Brain microvascular endothelial cell (primary cell): ENCODE measurements at regions not wholly inside any gene's neighbourhood (a gene's known extent, or its start where the extent isn't known, plus 50 kb on each side); places are given as distances from the start of the nearest gene placed in this dataset.

ENCODE experiments used
- DNase-seq: peaks from one replicate; pipeline ENCODE4 v3.0.0-alpha.2; 2020
- H3K27ac ChIP-seq: fragments of 250-450 bp; sonication (Bioruptor Pico); 2 replicates; pipeline ENCODE4 v1.5.1; 2020; ENCODE audit warnings: mild to moderate bottlenecking, moderate library complexity
- H3K27me3 ChIP-seq: fragments of 250-450 bp; sonication (Bioruptor Pico); replicated peaks from 2 replicates; pipeline ENCODE4 v1.5.1; 2020; ENCODE audit warnings: mild to moderate bottlenecking
- H3K36me3 ChIP-seq: fragments of 250-450 bp; sonication (Bioruptor Pico); replicated peaks from 2 replicates; pipeline ENCODE4 v1.5.1; 2020; ENCODE audit warnings: mild to moderate bottlenecking
- H3K4me3 ChIP-seq: 2 replicates; pipeline ENCODE4 v1.5.1; 2011; ENCODE audit warnings: low read depth, mild to moderate bottlenecking, control low read depth, low read length, moderate library complexity
- in situ Hi-C: cut with HindIII; loops from 2 replicates; pipeline ENCODE4 v1.10.0; 2017; ENCODE audit warnings: low sequenced_read_pairs, low pct_ligation_motif_present
- TF ChIP-seq, protein P1 (sequence below): IDR thresholded peaks from 2 replicates; pipeline ENCODE4 v1.5.1; 2011; ENCODE audit warnings: low read depth, mild to moderate bottlenecking, moderate library complexity, low read length, control low read depth, inconsistent platforms; ENCODE audit errors: missing control alignments

DNA sequence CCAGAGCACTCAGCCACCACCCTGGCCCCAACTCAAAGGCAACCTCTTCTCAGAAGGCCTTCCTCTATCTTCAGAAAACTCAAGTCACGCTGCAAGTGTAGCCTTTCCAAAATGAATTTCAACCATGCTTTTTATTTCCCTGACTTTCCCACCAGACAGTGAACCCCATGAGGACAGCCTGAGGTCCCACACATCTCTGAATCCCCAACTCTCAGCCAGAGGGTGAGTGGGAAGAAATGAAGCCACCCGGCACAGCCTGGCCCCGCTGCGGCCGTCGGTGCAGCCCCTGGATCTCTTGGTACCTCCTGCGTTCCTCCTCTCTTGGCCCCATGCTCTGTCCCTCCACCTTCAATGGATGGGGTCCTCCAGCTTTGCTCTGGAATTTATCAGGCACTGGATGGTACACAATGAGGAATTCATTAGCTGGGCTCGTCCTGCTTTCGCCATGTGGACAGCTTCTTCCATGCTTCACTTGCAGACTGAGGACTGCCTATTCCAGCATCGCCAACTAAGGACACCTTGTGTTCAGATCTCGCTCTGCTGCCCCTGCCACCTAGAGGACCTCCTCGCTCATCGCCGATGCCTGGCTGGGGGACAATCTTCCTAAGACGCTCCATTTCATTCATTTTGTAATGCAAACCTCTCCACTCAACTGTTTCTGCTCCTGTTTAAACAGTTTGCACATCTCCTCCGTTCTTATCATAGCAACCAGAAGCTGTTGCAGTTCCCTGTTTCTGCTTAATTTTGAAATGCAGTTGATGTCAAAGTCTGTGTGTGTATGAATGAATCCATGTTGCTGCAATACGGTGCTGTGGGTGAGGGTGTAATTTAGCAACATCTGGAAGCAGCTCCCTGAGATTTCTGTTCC lies 672.1 kb downstream of the TBC1D22A start:
- TF ChIP-seq, protein P1, sequence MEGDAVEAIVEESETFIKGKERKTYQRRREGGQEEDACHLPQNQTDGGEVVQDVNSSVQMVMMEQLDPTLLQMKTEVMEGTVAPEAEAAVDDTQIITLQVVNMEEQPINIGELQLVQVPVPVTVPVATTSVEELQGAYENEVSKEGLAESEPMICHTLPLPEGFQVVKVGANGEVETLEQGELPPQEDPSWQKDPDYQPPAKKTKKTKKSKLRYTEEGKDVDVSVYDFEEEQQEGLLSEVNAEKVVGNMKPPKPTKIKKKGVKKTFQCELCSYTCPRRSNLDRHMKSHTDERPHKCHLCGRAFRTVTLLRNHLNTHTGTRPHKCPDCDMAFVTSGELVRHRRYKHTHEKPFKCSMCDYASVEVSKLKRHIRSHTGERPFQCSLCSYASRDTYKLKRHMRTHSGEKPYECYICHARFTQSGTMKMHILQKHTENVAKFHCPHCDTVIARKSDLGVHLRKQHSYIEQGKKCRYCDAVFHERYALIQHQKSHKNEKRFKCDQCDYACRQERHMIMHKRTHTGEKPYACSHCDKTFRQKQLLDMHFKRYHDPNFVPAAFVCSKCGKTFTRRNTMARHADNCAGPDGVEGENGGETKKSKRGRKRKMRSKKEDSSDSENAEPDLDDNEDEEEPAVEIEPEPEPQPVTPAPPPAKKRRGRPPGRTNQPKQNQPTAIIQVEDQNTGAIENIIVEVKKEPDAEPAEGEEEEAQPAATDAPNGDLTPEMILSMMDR: no peak
- in situ Hi-C loops: no loop called here
- no peaks in the 10 kb centered on the region for H3K36me3 ChIP-seq

DNA sequence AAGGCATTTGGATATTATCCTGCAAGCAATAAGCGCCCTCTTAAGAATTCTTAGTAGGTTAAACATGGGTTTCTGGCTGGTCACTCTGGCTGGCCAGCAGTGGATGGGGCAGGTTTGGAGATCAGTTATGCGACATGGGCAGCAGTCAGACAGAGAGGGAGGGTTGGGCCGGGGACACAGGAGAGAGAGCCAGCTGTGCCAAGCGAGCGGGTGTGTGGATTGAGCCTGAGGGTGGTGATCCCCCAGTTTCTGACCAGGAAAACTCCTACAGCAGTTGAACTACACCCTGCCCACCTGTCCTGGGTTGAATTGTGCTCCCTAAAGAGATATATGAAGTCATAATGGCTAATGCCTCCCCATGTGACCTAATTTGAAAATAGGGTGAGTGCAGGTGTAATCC lies 671.2 kb downstream of the TBC1D22A start:
- TF ChIP-seq, protein P1: no peak
- Histone ChIP-seq H3K4me3 (no peak overlapping the region), H3K36me3 (no peaks in the 10 kb centered on the region), H3K27ac (no peak overlapping the region), H3K27me3 (no peaks in the 10 kb centered on the region)
- DNase-seq: no peak
- in situ Hi-C loops: no loop called here

More for the DNA sequence above, 672.1 kb downstream of the TBC1D22A start:
- Histone ChIP-seq H3K4me3 (no peak overlapping the region), H3K27me3 (no peaks in the 10 kb centered on the region), H3K27ac (no peak overlapping the region)
- DNase-seq: no peak

DNA sequence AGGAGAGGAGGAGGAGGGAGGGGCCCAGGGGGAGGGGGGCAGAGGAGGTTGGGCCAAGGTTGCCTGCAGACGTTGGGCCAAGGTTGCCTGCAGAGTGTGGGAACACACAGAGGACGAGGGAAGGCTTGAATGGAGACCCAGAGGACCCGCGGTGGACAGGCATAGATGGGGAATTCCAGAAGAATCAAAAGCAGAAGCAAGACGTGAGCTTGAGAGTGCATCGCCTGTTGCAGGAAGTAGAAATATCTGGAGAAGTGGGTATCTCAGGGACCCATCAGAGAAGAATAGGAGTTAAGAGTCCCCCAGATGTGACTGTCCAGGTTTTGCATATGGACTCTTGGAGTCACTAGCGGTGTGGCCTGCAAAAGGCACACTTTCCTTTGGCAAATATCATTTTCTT lies 670.2 kb downstream of the TBC1D22A start:
- in situ Hi-C loops: no loop called here
- Histone ChIP-seq H3K4me3 (no peak overlapping the region), H3K36me3 (no peaks in the 10 kb centered on the region), H3K27me3 (no peaks in the 10 kb centered on the region), H3K27ac (no peak overlapping the region)
- DNase-seq: no peak
- TF ChIP-seq, protein P1: no peak

DNA sequence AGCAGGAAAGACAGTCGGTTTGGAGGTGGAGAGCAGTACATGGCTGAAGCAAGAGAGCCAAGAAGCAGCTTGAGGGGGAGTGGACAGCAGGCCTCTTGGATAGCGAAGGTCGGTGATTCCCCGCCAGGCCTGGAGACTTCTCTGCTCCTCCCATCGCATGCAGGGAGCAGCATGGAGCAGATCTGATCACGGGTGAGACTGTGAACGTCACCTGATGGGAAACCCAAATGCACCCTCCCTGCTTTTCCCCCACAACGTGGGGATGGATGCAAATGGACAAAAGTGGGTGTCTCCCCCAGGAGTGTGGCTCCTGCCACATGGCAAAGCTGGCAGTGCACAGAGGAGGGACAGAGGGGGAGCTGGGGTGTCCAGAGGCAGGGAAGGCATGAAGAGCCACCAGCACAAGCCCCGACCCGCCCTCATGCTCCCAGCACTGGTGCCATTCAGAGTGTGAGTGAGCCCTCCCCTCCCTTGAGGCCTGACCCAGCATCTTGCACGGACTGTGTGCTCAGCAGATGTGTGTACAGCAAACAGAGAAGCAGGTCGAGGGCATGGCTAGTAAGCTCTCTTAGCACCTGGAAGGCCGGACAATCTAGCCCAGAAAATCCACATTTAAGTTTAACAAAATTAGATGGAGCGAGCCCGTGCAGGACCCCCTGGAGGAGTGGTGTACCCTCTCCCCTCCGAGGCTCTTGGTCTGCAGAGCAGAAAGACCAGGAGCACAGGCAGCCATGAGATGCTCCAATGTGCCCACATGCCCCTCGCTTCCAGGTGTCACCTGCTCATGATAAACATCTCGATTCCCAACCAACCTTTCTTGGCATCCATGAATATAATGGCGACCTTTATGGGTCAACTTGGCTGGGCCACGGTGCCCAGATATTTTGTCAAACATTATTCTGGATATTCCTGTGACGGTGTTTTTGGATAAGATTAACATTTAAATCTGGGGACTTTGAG lies 661.7 kb downstream of the TBC1D22A start:
- TF ChIP-seq, protein P1: no peak
- no peak for DNase-seq
- H3K27me3 ChIP-seq: no peaks in the 10 kb centered on the region
- H3K4me3 ChIP-seq: no peak overlapping the region
- no peak overlapping the region for H3K27ac ChIP-seq
- in situ Hi-C loops: no loop called here
- no peaks in the 10 kb centered on the region for H3K36me3 ChIP-seq

DNA sequence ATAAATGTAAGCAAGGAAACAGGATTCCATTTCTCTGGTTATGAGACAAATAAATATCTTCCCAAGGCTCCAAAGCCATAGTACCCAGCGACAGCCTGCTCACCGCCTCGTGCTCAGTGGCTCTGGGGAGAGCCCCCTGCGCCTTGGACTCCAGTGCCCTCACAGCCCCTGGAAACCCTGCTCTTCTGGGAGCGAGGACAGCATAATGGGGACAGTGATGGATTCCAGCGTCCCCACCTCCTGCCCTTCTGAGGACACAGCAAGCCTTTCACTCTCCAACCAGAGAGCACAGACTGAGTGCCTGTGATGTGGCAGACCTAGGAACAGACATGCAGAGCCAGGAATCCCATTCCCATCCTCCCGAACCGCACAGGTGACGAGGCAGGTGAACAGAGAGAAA lies 660.8 kb downstream of the TBC1D22A start:
- H3K27ac ChIP-seq: no peak overlapping the region
- TF ChIP-seq, protein P1: no peak
- H3K27me3 ChIP-seq: no peaks in the 10 kb centered on the region
- DNase-seq: no peak
- no peak overlapping the region for H3K4me3 ChIP-seq
- in situ Hi-C loops: no loop called here
- H3K36me3 ChIP-seq: no peaks in the 10 kb centered on the region
